ENCODE measurements at regions not wholly inside any gene's neighbourhood (a gene's known extent, or its start where the extent isn't known, plus 50 kb on each side); places are given as distances from the start of the nearest gene placed in this dataset.

DNA sequence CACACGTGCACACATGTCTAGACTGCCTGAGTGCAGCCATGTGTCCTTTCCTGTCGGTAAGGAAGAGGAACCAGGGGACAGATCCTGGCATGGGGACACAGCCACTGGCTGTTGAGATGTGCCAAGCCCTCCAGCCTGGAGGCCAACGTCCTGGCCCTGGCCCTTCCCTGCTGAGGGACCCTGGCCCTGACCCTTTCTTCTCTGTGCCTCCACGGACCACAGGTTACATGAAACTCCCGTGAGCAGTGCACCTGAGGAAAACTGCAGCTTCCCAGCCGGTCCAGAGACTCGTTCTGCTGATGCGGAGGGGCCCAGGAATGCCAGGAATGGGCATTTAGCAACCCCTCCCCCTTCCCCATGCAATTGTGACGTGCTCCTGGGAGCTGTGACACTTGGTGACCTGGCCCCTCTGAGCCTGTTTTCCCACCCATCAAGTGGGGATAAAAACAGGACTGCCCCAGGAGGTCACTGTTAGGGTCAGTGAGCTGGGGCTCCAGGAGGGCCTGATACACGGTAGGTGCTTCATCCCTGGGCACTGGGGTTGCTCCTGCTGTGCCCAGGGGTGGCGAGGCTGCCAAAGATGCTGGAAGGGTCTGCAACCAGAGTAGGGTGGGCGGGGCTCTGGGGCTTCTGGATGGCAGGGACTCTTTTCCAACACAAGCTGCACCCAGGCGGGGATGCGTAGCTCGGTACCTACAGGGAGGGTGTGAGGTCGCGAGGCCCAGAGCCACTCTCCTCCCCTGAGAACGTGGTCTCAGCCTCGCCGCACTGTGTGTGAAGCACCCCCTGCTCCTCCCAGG, 151.5 kb downstream of the C9orf50 start:
- H3K27me3 ChIP-seq (ENCODE audit: control insufficient read depth, insufficient read depth, low read length) = no peaks in the 10 kb centered on the region
- no peak overlapping the region for H3K9ac ChIP-seq (ENCODE audit: low read length)
- peaks cover 13% of the 10 kb centered on the region for H3K4me1 ChIP-seq (ENCODE audit: control insufficient read depth, insufficient read depth, low read length)
- no peak overlapping the region for H3K4me3 ChIP-seq (ENCODE audit: low read length)
- H3K27ac ChIP-seq (ENCODE audit: low read depth, low read length) = no peak overlapping the region
- no peaks in the 10 kb centered on the region for H3K36me3 ChIP-seq (ENCODE audit: control insufficient read depth, insufficient read depth, low read length)

DNA sequence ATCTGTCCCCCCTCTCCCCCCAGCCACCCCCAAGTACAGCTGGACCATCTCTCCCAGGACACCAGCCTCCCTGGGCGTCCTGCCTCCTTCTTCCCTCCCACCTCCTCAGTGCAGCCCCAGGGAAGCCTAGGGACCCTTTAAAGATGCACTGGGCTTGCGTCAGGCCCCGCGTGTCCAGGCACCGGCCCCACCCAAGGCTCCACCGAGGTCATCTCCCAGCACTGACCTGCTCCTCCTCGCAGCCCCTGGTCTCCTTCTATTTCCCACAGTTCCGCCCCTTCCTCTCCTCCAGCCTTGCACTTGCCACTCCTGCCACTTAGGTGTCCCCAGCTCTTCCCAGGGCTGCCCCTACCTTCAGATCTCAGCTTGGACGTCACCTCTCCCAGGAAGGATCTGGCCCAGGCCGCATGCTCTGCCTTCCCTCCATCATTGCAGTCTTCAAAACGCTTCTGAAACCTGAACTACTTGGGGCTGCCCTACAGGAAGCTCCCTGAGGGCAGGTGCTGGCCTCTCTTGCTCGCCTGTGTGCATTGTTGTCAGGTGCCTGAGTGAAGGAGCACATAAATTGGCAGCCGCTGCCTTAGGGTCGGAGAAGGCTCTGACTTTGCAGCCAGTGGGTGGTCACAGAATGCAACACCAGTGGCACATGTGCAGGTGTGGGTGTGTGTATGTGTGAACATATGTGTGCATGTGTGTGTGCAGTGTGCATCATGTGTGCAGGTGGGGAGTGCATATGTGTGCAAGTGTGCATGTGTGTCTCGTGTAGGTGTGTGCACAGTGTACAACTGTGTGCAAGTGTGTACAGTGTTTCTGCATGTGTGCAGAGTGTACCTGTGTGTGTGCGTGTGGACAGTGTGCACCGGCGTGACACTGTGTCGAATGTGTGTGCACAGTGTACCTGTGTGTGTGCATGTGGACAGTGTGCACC, 152.9 kb downstream of the C9orf50 start:
- H3K27ac ChIP-seq (ENCODE audit: low read depth, low read length) = no peak overlapping the region
- no peaks in the 10 kb centered on the region for H3K27me3 ChIP-seq (ENCODE audit: control insufficient read depth, insufficient read depth, low read length)
- no peaks in the 10 kb centered on the region for H3K36me3 ChIP-seq (ENCODE audit: control insufficient read depth, insufficient read depth, low read length)
- no peak overlapping the region for H3K9ac ChIP-seq (ENCODE audit: low read length)
- H3K4me1 ChIP-seq (ENCODE audit: control insufficient read depth, insufficient read depth, low read length) = peaks cover 14% of the 10 kb centered on the region
- H3K4me3 ChIP-seq (ENCODE audit: low read length) = no peak overlapping the region

DNA sequence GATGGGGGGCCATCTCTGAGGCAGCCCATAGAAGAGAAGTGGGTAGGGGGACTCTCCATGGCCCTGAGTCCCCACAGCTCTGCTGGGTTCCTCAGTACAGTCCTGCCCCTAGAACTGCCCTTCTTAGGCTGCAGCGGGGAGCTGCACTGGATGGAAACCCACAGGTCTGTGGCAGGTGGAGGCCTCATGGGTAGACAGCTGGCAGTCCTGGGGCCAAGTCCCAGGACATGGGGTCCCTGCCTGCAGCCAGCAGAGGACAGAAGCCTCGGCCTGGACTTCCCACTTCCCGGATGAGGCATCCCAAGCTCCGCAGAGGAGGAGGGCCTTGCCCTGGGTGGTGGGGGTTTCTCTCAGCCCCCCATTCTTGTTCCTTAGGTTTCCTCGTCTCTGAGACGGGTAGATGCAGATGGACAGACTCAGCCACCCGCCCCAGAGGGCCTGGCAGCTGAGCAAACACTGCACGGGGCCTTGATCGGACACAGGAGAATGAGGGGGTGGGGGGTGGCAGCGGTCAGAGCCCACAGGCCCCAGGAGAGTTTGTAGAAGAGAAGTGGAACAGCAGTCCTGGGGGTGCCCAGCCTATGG, 153.8 kb downstream of the C9orf50 start:
- Histone ChIP-seq H3K9ac (ENCODE audit: low read length) (no peak overlapping the region), H3K27ac (ENCODE audit: low read depth, low read length) (no peak overlapping the region), H3K27me3 (ENCODE audit: control insufficient read depth, insufficient read depth, low read length) (no peaks in the 10 kb centered on the region), H3K4me3 (ENCODE audit: low read length) (no peak overlapping the region), H3K4me1 (ENCODE audit: control insufficient read depth, insufficient read depth, low read length) (peaks cover 14% of the 10 kb centered on the region), H3K36me3 (ENCODE audit: control insufficient read depth, insufficient read depth, low read length) (no peaks in the 10 kb centered on the region)

DNA sequence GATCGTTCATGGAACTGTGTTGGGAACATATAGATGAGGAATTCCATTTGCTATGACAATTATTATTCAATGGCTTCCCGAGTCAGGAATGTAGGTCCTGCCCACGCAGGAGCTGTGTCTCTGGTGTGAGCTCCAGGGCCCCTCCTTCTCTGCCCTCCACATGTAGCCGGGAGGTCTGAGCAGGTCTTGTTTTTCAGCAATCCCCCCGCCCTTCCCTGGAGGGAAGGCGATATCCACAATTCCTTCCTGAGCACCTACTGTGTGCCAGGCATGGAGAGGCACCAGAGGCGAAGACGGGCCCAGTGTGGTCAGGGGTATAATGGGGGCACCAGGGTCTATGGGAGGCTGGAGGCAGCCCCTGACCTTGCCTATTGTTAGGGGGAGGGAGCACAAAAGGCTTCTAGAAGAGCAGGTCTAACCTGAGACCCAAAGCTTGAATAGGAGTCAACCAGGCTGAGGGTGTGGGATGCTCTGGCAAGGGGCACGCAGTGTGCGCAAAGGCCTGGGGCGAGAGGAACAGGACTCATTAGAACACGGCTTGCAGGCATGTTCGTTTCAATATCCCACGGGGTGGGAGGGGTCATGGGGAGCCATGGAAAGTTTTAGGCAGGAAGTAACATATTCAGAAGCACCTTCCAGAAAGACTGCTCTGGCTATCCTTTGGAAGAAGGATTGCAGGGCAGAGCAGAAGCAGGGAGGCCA, 154.9 kb downstream of the C9orf50 start:
- Histone ChIP-seq H3K4me3 (ENCODE audit: low read length) (no peak overlapping the region), H3K27me3 (ENCODE audit: control insufficient read depth, insufficient read depth, low read length) (no peaks in the 10 kb centered on the region), H3K27ac (ENCODE audit: low read depth, low read length) (no peak overlapping the region), H3K9ac (ENCODE audit: low read length) (no peak overlapping the region), H3K4me1 (ENCODE audit: control insufficient read depth, insufficient read depth, low read length) (peaks cover 20% of the 10 kb centered on the region), H3K36me3 (ENCODE audit: control insufficient read depth, insufficient read depth, low read length) (no peaks in the 10 kb centered on the region)

DNA sequence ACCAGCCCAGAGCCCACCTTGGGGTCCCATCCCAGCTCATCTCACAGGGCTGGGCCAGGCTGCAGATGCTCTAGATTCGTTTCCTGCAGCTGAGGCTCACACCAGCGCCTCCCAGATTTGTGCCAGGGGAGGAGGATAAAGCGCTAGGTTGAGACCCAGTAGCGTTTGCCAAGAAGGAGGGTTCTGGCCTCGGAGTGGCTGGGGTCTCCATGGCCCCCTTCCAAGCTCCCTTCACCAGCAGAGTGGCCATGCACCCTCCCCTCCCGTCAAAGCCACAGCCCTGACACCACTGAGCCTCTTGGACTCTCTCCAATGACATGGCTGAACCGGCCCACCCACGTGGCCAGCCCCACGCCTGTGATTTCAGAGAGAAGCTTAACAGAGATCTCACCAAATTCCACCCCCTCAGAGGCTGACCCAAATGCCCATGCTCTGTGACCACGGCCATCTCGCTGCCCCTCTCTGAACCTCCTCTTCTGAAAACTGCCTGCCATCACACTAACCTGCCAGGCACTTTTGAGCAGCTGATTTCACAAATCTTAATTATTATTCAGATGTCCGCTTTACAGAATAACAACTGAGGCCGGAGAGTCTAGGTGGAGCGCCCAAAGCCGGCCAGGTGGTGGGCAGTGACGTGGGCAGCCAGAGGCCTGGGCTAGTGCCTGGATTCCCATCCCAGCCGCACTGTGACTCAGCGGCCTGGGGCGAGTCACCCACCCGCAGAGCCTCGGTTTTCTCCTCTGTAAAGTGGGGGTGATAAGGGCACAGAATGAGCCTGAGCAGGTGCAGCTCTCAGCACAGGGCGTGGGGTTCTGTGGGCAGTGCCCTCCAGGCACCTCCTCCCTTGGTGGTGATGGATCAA, 155.7 kb downstream of the C9orf50 start:
- H3K36me3 ChIP-seq (ENCODE audit: control insufficient read depth, insufficient read depth, low read length) = no peaks in the 10 kb centered on the region
- H3K4me1 ChIP-seq (ENCODE audit: control insufficient read depth, insufficient read depth, low read length) = peaks cover 25% of the 10 kb centered on the region
- H3K27ac ChIP-seq (ENCODE audit: low read depth, low read length) = no peak overlapping the region
- H3K27me3 ChIP-seq (ENCODE audit: control insufficient read depth, insufficient read depth, low read length) = no peaks in the 10 kb centered on the region
- no peak overlapping the region for H3K9ac ChIP-seq (ENCODE audit: low read length)
- no peak overlapping the region for H3K4me3 ChIP-seq (ENCODE audit: low read length)

DNA sequence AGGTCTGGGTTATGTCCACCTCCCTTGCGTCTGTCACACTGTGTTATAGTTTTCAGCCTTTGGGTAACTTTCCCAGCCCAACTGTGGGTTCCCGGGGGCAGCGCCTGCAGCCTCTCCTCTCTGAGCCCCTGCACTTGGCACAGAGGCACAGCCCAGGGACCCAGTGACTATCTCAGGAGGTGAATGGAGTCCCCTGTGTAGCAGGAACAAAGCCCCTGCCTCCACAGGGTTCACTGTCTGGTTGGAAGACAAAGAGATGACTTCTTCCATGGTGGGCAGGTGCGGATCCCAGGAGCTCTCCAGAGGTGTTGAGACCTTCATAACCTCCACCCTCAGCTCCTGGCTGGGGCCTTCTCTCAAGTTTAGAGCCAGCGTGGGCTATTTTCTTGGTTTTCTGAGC, 156.9 kb downstream of the C9orf50 start:
- no peak overlapping the region for H3K9ac ChIP-seq (ENCODE audit: low read length)
- H3K4me1 ChIP-seq (ENCODE audit: control insufficient read depth, insufficient read depth, low read length) = peaks cover 33% of the 10 kb centered on the region
- H3K27me3 ChIP-seq (ENCODE audit: control insufficient read depth, insufficient read depth, low read length) = no peaks in the 10 kb centered on the region
- no peak overlapping the region for H3K4me3 ChIP-seq (ENCODE audit: low read length)
- peak overlapping the region; percentile 38 for H3K27ac ChIP-seq (ENCODE audit: low read depth, low read length)
- H3K36me3 ChIP-seq (ENCODE audit: control insufficient read depth, insufficient read depth, low read length) = no peaks in the 10 kb centered on the region

DNA sequence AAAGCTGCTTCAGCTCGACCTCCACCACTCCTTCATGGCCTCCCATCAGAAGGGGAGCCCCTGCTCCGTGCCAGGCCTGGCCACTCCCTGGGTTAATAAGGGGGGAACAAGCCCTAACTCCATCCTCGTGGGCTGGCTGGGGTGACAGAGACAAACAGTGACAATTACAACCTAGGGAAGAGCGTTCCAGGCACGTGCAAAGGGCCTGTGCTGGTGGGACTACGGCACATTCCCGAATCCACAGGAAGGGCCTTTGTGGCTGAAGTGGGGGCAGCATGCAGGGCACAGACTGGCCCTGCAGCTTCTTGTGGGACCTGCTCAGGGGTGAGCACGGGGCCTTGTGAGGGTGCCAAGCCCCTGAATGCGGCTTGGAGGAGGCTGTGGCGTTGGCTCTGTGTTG, 157.4 kb downstream of the C9orf50 start:
- H3K27ac ChIP-seq (ENCODE audit: low read depth, low read length) = peak overlapping the region; percentile 38
- H3K27me3 ChIP-seq (ENCODE audit: control insufficient read depth, insufficient read depth, low read length) = no peaks in the 10 kb centered on the region
- no peaks in the 10 kb centered on the region for H3K36me3 ChIP-seq (ENCODE audit: control insufficient read depth, insufficient read depth, low read length)
- H3K9ac ChIP-seq (ENCODE audit: low read length) = no peak overlapping the region
- peaks cover 38% of the 10 kb centered on the region for H3K4me1 ChIP-seq (ENCODE audit: control insufficient read depth, insufficient read depth, low read length)
- no peak overlapping the region for H3K4me3 ChIP-seq (ENCODE audit: low read length)

DNA sequence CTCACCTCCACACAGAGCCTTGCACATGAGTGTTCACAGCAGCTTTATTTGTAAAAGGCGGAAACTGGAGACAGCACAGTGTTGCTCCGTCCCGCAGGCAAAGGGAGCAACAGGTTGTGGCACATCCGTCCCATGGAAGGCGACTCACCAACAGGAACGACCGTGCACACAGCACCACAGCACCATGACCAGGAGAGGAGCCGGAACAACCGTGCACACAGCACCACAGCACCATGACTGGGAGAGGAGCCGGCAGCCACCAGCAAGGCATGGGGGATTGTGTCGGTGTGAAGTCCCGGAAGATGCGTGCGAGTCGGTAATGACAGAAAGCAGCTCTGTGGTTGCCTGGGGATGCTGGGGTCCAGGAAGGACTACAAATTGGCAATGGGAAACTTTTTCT, 158.5 kb downstream of the C9orf50 start:
- H3K4me1 ChIP-seq (ENCODE audit: control insufficient read depth, insufficient read depth, low read length) = peaks cover 43% of the 10 kb centered on the region
- H3K36me3 ChIP-seq (ENCODE audit: control insufficient read depth, insufficient read depth, low read length) = no peaks in the 10 kb centered on the region
- no peaks in the 10 kb centered on the region for H3K27me3 ChIP-seq (ENCODE audit: control insufficient read depth, insufficient read depth, low read length)
- no peak overlapping the region for H3K9ac ChIP-seq (ENCODE audit: low read length)
- no peak overlapping the region for H3K27ac ChIP-seq (ENCODE audit: low read depth, low read length)
- H3K4me3 ChIP-seq (ENCODE audit: low read length) = no peak overlapping the region

DNA sequence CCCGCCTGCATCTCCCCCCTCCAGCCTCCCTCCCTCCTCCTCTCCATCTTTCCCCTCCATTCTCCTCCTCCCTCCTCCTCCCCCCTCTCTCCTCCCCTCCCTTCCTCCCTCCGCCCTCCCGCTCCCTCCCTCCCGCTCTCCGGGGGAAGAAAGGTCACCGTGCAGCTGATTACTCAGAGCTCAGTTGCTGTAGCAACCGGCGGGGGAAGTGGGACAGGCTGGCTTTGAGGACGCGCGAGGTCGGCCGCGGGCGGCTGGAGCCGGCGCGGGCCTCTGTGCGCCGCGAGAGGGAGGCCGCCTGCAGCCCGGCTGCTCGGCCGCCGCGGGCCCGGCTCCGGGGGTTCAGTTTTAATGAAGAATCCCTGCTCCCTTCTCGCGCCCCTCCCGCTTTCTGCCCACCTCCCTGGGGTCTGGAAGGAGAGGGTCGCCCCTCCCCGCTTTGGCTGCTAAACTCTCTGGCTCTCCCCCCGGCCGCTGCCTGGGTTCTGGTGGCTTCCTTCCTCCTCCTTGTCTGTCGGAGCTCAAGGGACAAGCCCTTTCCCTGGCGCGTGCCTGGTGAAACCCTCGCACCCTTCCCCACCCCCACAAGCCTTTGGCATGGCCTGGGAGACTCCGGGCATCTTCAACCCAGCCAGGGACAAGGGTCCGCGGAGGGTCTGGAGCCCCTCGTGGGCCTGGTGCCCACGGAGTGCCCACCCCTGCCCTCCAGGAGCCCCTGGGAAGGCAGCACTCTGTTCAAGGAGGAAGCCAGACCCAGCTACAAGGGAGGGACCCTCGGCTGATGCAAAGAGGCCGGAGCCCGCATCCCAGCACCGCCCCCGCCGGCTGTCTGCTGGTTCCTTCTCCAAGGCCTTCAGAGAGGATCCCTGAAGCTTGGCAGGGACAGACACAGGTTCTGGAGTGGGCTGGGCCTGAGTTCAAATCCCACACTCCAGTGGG, 160.3 kb downstream of the C9orf50 start:
- H3K36me3 ChIP-seq (ENCODE audit: control insufficient read depth, insufficient read depth, low read length) = no peaks in the 10 kb centered on the region

DNA sequence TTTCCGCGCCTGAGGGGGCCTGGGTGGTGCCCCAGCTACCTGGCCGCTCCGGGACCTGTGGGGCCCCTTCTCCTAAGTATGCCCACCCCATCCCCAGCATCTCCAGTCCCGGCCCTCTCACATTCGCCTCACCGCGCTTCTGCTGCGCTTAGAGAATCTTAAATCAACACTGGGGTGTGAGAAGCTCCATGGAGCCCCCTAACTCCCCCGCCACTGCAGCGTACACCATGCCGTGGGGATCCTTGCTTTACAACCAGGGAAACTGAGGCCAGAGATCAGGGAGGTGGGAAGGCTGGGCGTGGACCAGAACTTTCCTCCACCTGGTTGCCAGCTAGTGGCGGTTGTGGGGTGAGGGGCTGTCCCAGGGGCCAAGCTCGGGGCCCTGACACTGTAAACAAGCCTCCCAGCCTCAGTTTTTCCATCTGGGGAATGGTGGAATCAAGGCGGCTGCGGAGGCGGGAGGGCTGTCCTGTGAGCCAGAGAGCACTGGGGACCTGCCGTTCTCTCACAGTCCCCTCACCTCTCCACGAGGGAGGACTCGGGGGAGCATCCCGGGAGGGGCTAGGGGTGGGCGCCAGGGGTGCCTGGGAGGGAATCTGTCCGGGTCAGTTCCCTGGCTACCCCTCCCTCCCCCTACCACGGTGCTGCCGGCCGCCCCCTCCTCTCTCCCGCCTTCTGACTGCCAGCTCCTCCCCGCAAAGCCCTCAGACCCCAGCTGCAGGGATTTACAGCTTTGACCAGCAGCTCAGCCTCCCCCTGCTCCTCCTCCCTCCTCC, 161.2 kb downstream of the C9orf50 start:
- peak overlapping the region; percentile 83 for H3K27ac ChIP-seq (ENCODE audit: low read depth, low read length)
- H3K4me3 ChIP-seq (ENCODE audit: low read length) = peak overlapping the region; percentile 48
- no peaks in the 10 kb centered on the region for H3K27me3 ChIP-seq (ENCODE audit: control insufficient read depth, insufficient read depth, low read length)
- H3K9ac ChIP-seq (ENCODE audit: low read length) = peak overlapping the region; percentile 10
- no peaks in the 10 kb centered on the region for H3K36me3 ChIP-seq (ENCODE audit: control insufficient read depth, insufficient read depth, low read length)
- H3K4me1 ChIP-seq (ENCODE audit: control insufficient read depth, insufficient read depth, low read length) = peaks cover 36% of the 10 kb centered on the region

More for the DNA sequence above, 160.3 kb downstream of the C9orf50 start:
- H3K4me1 ChIP-seq (ENCODE audit: control insufficient read depth, insufficient read depth, low read length) = peaks cover 43% of the 10 kb centered on the region
- H3K9ac ChIP-seq (ENCODE audit: low read length) = peak overlapping the region; percentile 81
- no peaks in the 10 kb centered on the region for H3K27me3 ChIP-seq (ENCODE audit: control insufficient read depth, insufficient read depth, low read length)
- H3K4me3 ChIP-seq (ENCODE audit: low read length) = peak overlapping the region; percentile 77
- H3K27ac ChIP-seq (ENCODE audit: low read depth, low read length) = peak overlapping the region; percentile 100

Measured in rectal smooth muscle tissue (tissue), 1 donor.